ENCODE measurements at regions not wholly inside any gene's neighbourhood (a gene's known extent, or its start where the extent isn't known, plus 50 kb on each side); places are given as distances from the start of the nearest gene placed in this dataset.

GRCh38 chr1:102420034-102420433 lies 423.3 kb upstream of the OLFM3 start:
- no peak for TF ChIP-seq CTCF (conservative IDR thresholded peaks at IDR 0.05; ENCODE audit: low read depth, low read length)
- DNase-seq (ENCODE audit: low read depth), result no peak
- no peak overlapping the region for H3K4me3 ChIP-seq (ENCODE audit: low read depth, low read length)
